ENCODE measurements at regions not wholly inside any gene's neighbourhood (a gene's known extent, or its start where the extent isn't known, plus 50 kb on each side); places are given as distances from the start of the nearest gene placed in this dataset.

DNA sequence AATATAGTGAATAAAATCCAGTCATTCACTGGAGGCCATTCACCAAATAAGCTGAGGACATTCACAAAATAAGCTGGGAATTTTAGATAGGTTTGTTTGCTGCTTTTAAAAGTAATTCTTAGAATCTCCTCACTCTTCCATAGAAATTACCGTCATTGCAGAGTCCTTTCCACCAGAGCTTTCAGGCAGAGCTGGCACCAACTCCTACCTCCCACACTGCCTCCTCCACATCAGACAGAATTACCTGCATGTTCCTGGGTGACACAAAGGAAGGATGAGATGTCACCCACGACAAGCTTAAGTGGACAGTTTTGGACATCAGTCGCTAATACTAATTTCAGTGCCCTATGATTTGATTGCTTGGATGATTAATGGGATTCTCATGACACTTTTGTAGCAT, 1113.2 kb downstream of the IGSF11 start:
- Histone ChIP-seq H2AFZ (ENCODE audit: low read depth, low read length) (no peak overlapping the region), H3K79me2 (ENCODE audit: control insufficient read depth, insufficient read depth, low read length) (no peaks in the 10 kb centered on the region), H3K4me2 (ENCODE audit: insufficient read depth, low read length) (no peak overlapping the region), H3K27me3 (ENCODE audit: control insufficient read depth in 2 of 2, insufficient read depth in 2 of 2, low read length in 2 of 2) (no peaks in the 10 kb centered on the region), H3K9me3 (replicated peaks; ENCODE audit: control insufficient read depth, insufficient read depth, low read depth, low read length) (no peaks in the 10 kb centered on the region), H3K9me1 (ENCODE audit: control insufficient read depth, insufficient read depth, low read length) (no peaks in the 10 kb centered on the region), H4K20me1 (replicated peaks; ENCODE audit: control insufficient read depth, insufficient read depth, low read length) (no peaks in the 10 kb centered on the region), H3K27ac (ENCODE audit: extremely low read depth, low read depth, low read length) (no peak overlapping the region), H3K4me1 (replicated peaks in 1 of 2; ENCODE audit: control insufficient read depth in 2 of 2, insufficient read depth in 2 of 2, low read length in 2 of 2) (no peaks in the 10 kb centered on the region), H3K36me3 (ENCODE audit: control insufficient read depth, insufficient read depth, low read length) (no peaks in the 10 kb centered on the region), H3K4me3 (no peak overlapping the region), H3K9ac (ENCODE audit: insufficient read depth in 1 of 2, low read depth in 2 of 2, low read length in 2 of 2) (no peak overlapping the region)
- intact Hi-C loops (cut with micrococcal nuclease) (no loop called here), in situ Hi-C loops (cut with MboI) (no loop called here)
- WGBS (ENCODE audit: insufficient coverage, low coverage, missing lambda C conversion rate): 3% methylated on average over 3 of the region's 3 CpGs
- ATAC-seq: no peak
- ChIA-PET POLR2A (no interaction called here), CTCF (ENCODE audit: low intra/inter-chr PET ratio) (no interaction called here)
- DNase-seq (ENCODE audit: extremely low read depth in 1 of 4, low spot score in 3 of 4): no peak
- BruUV-seq (replicated peaks): no TSS peak
- no peak for FAIRE-seq
- TF ChIP-seq RBM39 (optimal IDR thresholded peaks at IDR 0.05; ENCODE audit: low read depth, low read length) (no peak), CTBP1 (IDR thresholded peaks at IDR 0.05; ENCODE audit: borderline replicate concordance) (no peak), RB1 (IDR thresholded peaks at IDR 0.05; ENCODE audit: low read depth) (no peak), GATA2 (CRISPR knock-in tag; IDR thresholded peaks at IDR 0.05) (no peak), HMBOX1 (IDR thresholded peaks at IDR 0.05) (no peak), NCOA6 (IDR thresholded peaks at IDR 0.05) (no peak), TAF15 (IDR thresholded peaks at IDR 0.05; ENCODE audit: low read depth, low read length) (no peak), TGIF2 (CRISPR knock-in tag; IDR thresholded peaks at IDR 0.05) (no peak), ZNF274 (IDR thresholded peaks at IDR 0.05; ENCODE audit: borderline replicate concordance, low read depth, low read length) (no peak), FOXA1 (IDR thresholded peaks at IDR 0.05; ENCODE audit: borderline replicate concordance) (no peak), PHTF2 (CRISPR knock-in tag; IDR thresholded peaks at IDR 0.05) (no peak)

Measured in K562 (cell line).